ENCODE measurements at regions not wholly inside any gene's neighbourhood (a gene's known extent, or its start where the extent isn't known, plus 50 kb on each side); places are given as distances from the start of the nearest gene placed in this dataset.

DNA sequence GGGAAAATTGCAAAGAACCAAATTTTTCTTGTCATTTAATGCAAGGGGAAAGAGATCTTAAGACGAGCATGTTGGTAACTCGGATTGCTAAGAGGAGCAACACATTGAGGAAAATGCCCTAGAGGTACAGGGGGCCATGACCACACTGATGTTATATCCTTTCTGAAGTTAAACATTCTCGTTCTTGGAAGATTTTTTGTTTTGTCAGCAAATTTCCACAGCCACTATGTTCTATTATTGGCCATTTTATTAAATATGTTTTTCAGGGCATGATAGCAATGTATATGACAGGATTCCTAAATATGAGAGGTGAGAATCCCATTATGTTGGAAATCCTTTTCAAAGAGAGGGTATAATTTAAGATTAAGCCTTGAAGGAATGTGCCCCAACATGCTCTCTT lies 627.2 kb upstream of the PKN2 start:
- TF ChIP-seq CTCF (IDR thresholded peaks at IDR 0.05; ENCODE audit: insufficient read depth, low read depth, low read length) (no peak), EZH2 (IDR thresholded peaks at IDR 0.05; ENCODE audit: insufficient read depth, low read length) (no peak)
